GM19455 (cell line): ENCODE measurements at regions not wholly inside any gene's neighbourhood (a gene's known extent, or its start where the extent isn't known, plus 50 kb on each side); places are given as distances from the start of the nearest gene placed in this dataset.
"Not testable (repeated sequence)": the region's sequence is repeated elsewhere in the genome, so short reads cannot be mapped to it uniquely, and the experiment has no call there.

Source experiments
- ATAC-seq: cut with Tn5 transposase; IDR thresholded peaks from one replicate; pipeline ENCODE4 v1.9.1; 2021; ENCODE audit not compliant: unreplicated experiment

DNA sequence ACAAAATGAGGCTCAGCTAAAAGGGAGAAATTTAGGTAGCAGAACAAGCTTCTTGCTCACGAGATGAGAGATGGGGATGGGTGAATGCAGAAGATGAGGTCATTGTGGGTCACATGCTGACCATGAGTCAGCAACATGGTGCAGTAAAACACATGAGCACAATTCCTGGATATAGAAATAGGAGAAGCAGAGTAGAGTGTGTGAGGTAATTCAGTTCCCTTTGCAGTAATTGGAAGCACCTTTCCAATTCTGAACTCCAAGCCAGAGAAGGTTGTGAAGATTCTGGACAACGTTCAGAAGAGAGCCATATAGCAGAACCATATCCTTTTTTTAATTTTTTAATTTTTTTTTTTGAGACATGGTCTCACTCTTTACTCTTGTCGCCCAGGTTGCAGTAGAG lies 62.0 kb upstream of the LMNTD1 start:
- ATAC-seq = no peak

DNA sequence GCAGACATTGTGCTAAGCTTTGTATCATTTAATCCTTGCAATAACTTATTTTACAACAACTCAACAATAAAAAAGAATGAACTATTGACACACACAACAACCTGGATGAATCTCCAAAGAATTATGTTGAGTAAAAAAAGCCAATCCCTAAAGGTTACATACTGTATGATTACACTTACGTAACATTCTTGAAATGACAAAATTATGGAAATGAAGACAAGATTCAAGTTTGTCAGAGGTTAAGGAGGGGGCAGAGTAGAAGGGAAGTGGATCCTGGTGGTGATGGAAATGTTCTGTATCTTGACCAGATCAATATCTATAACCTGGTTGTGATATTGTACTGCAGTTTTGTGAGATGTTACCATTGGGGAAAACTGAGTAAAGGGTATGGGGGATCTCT lies 63.2 kb upstream of the LMNTD1 start:
- no peak for ATAC-seq

DNA sequence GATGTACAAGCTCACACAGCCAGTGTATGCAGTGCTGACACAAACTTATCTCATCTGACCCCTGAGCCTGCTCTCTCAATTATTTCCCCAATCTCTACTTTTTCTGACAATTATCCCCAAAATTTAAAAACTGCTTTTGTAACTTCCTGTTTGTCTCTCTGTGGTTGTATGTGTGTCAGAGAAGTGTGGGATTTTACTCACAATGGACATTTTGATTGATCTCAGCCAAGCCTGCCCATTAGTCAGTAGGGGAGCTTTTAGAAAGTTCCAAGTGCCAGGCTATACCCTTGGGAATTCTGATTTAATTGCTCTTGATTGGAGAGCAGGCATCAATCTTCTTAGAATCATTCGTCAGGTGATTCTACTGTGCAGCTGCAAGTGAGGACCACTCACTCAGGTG lies 64.9 kb upstream of the LMNTD1 start:
- ATAC-seq = no peak

DNA sequence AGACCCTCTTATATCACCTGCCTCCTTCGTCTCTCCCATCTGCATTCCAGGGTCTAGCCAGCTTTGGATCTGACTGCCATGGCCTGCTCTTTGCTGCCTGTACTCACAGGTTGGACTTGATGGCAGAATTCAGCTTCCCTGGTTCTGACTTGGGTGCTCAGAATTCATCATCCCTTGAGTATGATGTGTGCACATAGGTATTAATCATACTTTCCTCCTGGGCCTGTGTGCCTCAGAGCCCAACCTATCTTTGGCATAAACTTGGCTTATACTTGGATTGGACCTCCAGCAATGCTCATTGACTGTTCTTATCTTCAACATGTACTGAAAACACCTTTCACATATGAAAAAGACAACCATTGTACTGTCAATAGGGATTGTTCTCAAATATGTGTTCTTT lies 70.7 kb upstream of the LMNTD1 start:
- no peak for ATAC-seq

GRCh38 chr12:25625146-25625545 lies 72.1 kb upstream of the LMNTD1 start:
- ATAC-seq = no peak

DNA sequence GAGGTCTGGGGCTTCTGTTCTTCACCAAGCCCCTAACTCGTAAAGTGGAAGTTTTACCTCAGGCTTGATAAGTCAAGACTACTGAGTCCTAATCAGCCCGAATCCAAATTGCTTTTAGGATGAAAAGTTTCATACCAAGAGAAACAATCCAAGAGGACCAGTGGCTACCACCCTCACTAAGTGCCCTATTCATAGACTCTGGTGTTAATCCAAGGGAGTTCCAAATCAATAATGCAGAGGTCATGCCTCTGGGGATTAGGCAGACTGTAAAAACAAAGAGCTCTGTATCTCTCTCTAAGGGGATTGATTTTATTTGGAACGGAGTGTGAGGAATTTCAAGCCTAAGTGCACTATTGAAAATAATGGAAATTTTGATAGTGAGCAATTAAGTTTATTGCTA lies 76.3 kb upstream of the LMNTD1 start:
- ATAC-seq = no peak

GRCh38 chr12:25630735-25631515 lies 77.8 kb upstream of the LMNTD1 start:
- ATAC-seq = not testable (repeated sequence)

GRCh38 chr12:25633149-25633548 lies 80.1 kb upstream of the LMNTD1 start:
- ATAC-seq = not testable (repeated sequence)

DNA sequence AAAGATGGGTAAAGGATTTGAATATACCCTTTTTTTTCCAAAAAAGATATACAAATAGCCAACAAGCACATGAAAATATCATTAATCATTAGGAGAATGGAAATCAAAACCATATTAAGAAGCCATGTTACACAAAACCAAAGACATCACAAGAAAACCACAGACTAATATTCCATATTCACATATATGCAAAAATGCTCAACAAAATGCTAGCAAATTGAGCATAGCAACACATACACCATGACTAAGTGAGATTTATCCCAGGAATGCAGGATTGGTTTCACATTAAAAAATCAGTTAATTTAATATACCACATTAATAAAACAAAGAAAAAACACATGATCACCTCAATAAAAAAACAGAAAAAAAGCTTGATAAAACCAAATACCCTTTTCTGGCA lies 84.7 kb upstream of the LMNTD1 start:
- ATAC-seq = no peak

GRCh38 chr12:25639406-25639805 lies 86.3 kb upstream of the LMNTD1 start:
- no peak for ATAC-seq

- no peak for ATAC-seq
Measured at GRCh38 chr12:25644979-25645378, 91.9 kb upstream of the LMNTD1 start.

GRCh38 chr12:25645427-25645826 lies 92.3 kb upstream of the LMNTD1 start:
- no peak for ATAC-seq

DNA sequence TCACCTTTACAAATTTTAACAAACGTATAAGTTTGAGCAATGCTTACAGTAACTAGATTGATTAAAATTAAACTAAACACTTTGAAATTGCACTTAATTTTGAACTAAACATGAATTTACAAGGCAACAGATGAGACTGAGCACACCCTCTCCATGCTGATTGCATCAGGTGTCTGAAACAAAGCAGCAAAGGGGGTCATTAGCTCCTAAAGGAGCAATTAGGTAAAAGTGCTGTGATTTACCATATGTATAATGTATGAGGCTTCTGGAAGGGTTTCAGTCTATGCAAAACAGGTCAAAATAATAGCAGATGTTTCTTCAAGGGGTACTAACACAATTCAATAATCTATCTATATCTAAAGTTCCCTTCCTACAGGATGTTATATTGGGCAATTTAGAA lies 98.8 kb upstream of the LMNTD1 start:
- no peak for ATAC-seq

DNA sequence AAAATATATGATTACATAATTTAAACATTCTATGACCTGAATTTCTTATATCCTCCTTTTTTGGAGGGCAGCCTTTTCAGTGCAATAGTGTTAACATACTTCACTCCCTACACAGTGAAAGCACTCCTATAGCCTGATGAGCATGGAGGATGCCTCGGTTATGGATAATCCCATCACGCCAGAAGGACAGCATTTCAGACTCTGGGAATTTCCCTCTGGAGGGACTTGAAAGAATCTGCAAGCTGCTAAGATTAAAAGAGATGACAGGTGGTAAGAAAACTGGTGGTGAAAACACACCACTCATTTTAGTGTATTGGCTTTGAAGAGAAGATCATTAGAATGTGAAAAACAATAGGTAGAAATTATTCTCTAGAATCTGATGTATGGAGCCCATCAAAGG lies 99.3 kb upstream of the LMNTD1 start:
- ATAC-seq = no peak

GRCh38 chr12:25653487-25654175 lies 100.5 kb upstream of the LMNTD1 start:
- no peak for ATAC-seq

GRCh38 chr12:25655702-25656101 lies 102.6 kb upstream of the LMNTD1 start:
- no peak for ATAC-seq

DNA sequence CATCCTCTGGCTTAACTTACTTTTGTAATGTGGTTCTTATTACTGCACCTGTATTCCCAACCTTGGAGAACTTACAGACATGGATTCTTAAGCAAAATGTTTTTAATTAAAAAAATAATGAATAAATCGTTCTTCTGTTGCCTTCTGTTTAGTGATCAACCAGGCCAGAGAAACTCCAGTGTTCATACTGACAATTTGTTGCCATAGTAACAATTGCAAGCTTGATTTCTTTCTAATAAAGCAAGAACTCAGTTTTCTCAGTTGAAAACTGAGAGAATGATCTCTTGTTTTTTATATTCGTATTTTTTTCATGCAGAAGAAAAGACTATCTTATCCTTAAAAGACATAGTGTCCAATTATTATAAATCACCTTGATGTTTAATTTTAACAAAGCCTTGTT lies 106.5 kb upstream of the LMNTD1 start:
- ATAC-seq = no peak

DNA sequence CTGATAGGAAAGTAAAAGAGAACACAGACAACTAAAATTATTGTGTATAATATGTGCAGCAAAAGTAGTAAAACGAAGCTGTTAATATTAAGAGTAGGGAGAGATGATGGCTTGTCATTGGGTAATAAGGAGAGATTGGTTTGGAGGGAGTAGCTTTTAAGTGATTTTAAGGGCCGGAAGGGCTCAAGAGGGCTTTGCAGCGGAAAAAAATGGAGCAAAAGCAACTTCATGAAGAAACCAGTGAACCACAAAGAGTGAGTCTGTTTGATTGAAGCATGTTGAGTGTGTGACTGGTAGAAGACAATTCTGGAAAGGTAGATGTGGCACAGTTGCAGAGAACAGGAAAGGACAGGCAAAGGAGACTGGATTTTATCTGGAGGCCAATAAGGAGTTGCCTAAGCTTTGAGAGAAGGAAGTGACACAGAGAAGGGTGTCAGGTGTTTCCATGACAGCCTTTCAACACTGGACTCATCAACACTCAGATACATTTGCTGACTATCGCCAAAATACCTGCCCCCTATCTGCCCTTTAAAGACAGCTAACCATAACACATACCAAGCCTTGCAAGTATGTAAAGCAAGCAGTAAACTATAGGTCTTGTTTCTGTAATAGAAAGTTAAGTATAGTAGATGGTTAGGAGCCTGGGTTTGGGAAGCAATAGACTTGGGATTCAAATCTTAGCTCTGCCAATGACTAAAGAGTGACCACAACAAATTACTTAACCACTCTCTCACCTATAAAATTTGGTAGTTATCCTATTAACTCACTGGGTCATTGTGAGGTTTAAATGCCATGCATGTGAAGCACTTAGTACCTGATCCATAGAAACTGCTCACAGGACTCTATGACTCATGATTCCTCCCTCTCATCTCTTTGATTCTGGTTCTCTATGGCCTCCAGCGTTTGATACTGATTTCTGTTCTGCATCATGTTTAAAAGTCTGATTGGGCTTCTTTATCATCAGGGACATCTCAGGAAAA lies 117.3 kb upstream of the LMNTD1 start:
- no peak for ATAC-seq

- ATAC-seq = no peak
Measured at GRCh38 chr12:25675808-25676207, 122.7 kb upstream of the LMNTD1 start.

- ATAC-seq = no peak
Measured at GRCh38 chr12:25677232-25677937, 124.3 kb upstream of the LMNTD1 start.

DNA sequence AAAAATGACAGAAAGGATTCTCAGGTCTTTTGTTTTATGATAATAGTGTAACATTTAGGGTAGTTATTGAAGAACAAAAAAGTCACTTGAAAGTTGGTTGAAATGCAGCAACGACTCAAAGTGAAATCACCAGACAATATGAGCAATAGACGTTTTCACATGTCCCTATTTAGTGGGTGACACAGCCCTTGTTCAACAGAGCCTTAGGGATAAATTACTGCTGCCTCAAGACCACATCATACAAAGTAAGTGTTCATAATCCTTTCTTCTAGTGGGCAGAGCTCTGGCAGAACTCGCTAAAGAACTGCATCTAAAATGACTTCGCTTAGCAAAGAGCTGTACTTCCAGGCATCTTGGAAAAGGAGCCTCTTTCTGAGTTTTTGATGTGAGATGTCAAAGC lies 128.5 kb upstream of the LMNTD1 start:
- no peak for ATAC-seq
